ENCODE measurements at regions not wholly inside any gene's neighbourhood (a gene's known extent, or its start where the extent isn't known, plus 50 kb on each side); places are given as distances from the start of the nearest gene placed in this dataset.

DNA sequence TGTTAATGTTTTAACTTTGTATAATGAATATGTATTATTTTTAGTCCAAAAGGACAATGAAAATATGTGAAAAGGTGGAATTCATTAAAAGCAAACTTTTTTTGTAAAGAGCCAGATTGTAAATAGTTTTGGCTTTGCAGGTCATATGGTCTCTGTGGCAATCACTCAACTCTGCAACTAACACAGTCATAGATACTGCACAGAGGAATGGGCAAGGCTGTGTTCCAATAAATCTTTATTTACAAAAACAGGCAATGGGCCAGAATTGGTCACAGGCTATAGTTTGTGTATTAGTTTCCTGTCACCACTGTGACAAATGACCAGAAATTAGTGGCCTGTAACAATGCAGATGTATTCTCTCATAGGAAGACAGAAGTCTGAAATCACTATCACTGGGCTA lies 125.4 kb upstream of the PTCH1 start:
- TF ChIP-seq ESRRA (CRISPR knock-in tag; IDR thresholded peaks at IDR 0.05; ENCODE audit: low read depth) (no peak), ZZZ3 (CRISPR knock-in tag; IDR thresholded peaks at IDR 0.05; ENCODE audit: borderline replicate concordance) (no peak), TAF1 (CRISPR knock-in tag; IDR thresholded peaks at IDR 0.05) (no peak), POLR2AphosphoS5 (IDR thresholded peaks at IDR 0.05; ENCODE audit: low read depth, low read length) (no peak), RAD21 (CRISPR knock-in tag; IDR thresholded peaks at IDR 0.05) (no peak), IRX3 (CRISPR knock-in tag; IDR thresholded peaks at IDR 0.05; ENCODE audit: borderline replicate concordance, low read depth) (no peak), MXI1 (IDR thresholded peaks at IDR 0.05; ENCODE audit: borderline replicate concordance, low read depth, low read length) (no peak), ZNF670 (CRISPR knock-in tag; IDR thresholded peaks at IDR 0.05; ENCODE audit: borderline replicate concordance) (no peak), U2AF2 (IDR thresholded peaks at IDR 0.05; ENCODE audit: low read depth, low read length) (no peak)
- TF ChIP-seq, protein P1, sequence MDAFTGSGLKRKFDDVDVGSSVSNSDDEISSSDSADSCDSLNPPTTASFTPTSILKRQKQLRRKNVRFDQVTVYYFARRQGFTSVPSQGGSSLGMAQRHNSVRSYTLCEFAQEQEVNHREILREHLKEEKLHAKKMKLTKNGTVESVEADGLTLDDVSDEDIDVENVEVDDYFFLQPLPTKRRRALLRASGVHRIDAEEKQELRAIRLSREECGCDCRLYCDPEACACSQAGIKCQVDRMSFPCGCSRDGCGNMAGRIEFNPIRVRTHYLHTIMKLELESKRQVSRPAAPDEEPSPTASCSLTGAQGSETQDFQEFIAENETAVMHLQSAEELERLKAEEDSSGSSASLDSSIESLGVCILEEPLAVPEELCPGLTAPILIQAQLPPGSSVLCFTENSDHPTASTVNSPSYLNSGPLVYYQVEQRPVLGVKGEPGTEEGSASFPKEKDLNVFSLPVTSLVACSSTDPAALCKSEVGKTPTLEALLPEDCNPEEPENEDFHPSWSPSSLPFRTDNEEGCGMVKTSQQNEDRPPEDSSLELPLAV (CRISPR knock-in tag; conservative IDR thresholded peaks at IDR 0.05; ENCODE audit: low read depth) = no peak
- TF ChIP-seq, protein P2, sequence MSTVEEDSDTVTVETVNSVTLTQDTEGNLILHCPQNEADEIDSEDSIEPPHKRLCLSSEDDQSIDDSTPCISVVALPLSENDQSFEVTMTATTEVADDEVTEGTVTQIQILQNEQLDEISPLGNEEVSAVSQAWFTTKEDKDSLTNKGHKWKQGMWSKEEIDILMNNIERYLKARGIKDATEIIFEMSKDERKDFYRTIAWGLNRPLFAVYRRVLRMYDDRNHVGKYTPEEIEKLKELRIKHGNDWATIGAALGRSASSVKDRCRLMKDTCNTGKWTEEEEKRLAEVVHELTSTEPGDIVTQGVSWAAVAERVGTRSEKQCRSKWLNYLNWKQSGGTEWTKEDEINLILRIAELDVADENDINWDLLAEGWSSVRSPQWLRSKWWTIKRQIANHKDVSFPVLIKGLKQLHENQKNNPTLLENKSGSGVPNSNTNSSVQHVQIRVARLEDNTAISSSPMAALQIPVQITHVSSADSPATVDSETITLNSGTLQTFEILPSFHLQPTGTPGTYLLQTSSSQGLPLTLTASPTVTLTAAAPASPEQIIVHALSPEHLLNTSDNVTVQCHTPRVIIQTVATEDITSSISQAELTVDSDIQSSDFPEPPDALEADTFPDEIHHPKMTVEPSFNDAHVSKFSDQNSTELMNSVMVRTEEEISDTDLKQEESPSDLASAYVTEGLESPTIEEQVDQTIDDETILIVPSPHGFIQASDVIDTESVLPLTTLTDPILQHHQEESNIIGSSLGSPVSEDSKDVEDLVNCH (CRISPR knock-in tag; IDR thresholded peaks at IDR 0.05) = no peak
- TF ChIP-seq, protein P3, sequence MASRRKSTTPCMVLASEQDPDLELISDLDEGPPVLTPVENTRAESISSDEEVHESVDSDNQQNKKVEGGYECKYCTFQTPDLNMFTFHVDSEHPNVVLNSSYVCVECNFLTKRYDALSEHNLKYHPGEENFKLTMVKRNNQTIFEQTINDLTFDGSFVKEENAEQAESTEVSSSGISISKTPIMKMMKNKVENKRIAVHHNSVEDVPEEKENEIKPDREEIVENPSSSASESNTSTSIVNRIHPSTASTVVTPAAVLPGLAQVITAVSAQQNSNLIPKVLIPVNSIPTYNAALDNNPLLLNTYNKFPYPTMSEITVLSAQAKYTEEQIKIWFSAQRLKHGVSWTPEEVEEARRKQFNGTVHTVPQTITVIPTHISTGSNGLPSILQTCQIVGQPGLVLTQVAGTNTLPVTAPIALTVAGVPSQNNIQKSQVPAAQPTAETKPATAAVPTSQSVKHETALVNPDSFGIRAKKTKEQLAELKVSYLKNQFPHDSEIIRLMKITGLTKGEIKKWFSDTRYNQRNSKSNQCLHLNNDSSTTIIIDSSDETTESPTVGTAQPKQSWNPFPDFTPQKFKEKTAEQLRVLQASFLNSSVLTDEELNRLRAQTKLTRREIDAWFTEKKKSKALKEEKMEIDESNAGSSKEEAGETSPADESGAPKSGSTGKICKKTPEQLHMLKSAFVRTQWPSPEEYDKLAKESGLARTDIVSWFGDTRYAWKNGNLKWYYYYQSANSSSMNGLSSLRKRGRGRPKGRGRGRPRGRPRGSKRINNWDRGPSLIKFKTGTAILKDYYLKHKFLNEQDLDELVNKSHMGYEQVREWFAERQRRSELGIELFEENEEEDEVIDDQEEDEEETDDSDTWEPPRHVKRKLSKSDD (CRISPR knock-in tag; IDR thresholded peaks at IDR 0.05; ENCODE audit: low read depth) = no peak
- TF ChIP-seq, protein P4, sequence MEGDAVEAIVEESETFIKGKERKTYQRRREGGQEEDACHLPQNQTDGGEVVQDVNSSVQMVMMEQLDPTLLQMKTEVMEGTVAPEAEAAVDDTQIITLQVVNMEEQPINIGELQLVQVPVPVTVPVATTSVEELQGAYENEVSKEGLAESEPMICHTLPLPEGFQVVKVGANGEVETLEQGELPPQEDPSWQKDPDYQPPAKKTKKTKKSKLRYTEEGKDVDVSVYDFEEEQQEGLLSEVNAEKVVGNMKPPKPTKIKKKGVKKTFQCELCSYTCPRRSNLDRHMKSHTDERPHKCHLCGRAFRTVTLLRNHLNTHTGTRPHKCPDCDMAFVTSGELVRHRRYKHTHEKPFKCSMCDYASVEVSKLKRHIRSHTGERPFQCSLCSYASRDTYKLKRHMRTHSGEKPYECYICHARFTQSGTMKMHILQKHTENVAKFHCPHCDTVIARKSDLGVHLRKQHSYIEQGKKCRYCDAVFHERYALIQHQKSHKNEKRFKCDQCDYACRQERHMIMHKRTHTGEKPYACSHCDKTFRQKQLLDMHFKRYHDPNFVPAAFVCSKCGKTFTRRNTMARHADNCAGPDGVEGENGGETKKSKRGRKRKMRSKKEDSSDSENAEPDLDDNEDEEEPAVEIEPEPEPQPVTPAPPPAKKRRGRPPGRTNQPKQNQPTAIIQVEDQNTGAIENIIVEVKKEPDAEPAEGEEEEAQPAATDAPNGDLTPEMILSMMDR (CRISPR knock-in tag; IDR thresholded peaks at IDR 0.05) = no peak
- TF ChIP-seq, protein P5, sequence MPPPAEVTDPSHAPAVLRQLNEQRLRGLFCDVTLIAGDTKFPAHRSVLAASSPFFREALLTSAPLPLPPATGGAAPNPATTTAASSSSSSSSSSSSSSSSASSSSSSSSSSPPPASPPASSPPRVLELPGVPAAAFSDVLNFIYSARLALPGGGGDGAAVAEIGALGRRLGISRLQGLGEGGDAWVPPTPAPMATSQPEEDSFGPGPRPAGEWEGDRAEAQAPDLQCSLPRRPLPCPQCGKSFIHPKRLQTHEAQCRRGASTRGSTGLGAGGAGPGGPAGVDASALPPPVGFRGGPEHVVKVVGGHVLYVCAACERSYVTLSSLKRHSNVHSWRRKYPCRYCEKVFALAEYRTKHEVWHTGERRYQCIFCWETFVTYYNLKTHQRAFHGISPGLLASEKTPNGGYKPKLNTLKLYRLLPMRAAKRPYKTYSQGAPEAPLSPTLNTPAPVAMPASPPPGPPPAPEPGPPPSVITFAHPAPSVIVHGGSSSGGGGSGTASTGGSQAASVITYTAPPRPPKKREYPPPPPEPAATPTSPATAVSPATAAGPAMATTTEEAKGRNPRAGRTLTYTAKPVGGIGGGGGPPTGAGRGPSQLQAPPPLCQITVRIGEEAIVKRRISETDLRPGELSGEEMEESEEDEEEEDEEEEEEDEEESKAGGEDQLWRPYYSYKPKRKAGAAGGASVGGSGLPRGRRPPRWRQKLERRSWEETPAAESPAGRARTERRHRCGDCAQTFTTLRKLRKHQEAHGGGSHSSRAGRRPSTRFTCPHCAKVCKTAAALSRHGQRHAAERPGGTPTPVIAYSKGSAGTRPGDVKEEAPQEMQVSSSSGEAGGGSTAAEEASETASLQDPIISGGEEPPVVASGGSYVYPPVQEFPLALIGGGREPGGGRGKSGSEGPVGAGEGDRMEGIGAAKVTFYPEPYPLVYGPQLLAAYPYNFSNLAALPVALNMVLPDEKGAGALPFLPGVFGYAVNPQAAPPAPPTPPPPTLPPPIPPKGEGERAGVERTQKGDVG (CRISPR knock-in tag; IDR thresholded peaks at IDR 0.05; ENCODE audit: borderline replicate concordance) = no peak

Data from HepG2 (cell line).